ENCODE measurements at regions not wholly inside any gene's neighbourhood (a gene's known extent, or its start where the extent isn't known, plus 50 kb on each side); places are given as distances from the start of the nearest gene placed in this dataset.
"Not testable (repeated sequence)": the region's sequence is repeated elsewhere in the genome, so short reads cannot be mapped to it uniquely, and the experiment has no call there.

GRCh38 chr14:66015071-66015780 is 470.9 kb upstream of the CCDC196 start:
- DNase-seq (ENCODE audit: low spot score) = no peak

GRCh38 chr14:66017927-66018326 is 468.2 kb upstream of the CCDC196 start:
- DNase-seq (ENCODE audit: low spot score) = no peak

- no peak for DNase-seq (ENCODE audit: low spot score)
These were observed 463.6 kb upstream of the CCDC196 start for GRCh38 chr14:66022526-66022925.

DNA sequence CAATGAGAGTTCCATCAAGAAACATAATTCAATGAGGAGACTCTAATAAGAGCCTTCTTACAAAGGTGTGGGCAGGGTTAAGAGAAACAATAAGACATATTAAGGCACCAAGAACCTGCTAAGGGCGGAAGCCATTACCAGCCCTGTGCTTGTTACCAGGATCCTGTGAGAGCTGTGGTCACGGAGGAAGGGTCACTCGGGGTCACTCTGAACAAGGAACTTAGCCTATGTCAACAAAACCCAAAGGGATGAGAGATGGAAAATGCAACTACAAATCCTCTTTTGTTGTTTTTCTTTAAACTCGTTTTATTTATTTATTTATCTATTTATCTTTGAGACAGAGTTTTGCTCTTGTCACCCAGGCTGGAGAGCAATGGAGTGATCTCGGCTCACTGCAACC is 460.4 kb upstream of the CCDC196 start:
- DNase-seq (ENCODE audit: low spot score) = no peak

GRCh38 chr14:66031981-66032380 is 454.2 kb upstream of the CCDC196 start:
- DNase-seq (ENCODE audit: low spot score) = not testable (repeated sequence)

- no peak for DNase-seq (ENCODE audit: low spot score)
These were observed 453.4 kb upstream of the CCDC196 start for GRCh38 chr14:66032800-66033199.

DNA sequence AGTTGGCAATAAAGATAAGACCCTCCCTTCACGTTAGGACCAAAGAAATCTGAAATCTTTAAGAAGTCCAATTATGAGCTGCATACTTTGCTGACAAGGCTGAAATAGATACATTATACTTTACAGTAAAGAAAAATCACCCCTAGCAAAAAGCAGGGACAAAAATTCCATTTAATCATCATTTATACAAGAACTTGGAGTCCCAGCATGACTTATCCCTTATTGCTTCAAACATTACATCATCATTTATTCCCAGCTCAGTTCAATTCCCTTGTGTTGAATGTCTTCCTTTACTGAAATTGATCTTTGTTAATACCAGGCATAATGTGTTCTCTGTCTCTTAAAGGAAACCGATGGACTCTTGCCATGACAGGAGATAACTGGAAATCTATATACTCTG is 449.6 kb upstream of the CCDC196 start:
- DNase-seq (ENCODE audit: low spot score) = no peak

- peak; percentile 45 for DNase-seq (ENCODE audit: low spot score)
These were observed 448.8 kb upstream of the CCDC196 start for GRCh38 chr14:66037361-66037760.

DNA sequence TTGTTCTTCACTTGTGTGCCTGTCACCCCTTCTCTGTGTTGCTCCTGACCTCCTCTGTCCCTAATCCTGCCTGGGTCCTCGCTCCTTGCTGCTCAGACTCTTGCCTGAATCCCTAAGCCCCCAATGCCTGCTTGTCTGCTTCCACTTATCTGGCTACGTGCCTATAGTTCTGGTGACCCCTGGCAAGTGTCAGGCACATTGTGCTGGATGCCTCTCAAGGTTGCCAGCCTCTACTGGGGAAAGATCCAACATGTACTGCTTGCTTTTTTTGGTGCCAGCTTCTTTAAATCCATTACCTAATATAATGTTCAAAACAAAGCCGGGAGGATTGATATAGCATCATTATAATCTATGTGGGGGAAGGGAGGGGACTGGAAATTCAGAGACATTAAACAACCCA is 448.0 kb upstream of the CCDC196 start:
- no peak for DNase-seq (ENCODE audit: low spot score)

GRCh38 chr14:66038618-66039017 is 447.6 kb upstream of the CCDC196 start:
- peak; percentile 85 for DNase-seq (ENCODE audit: low spot score)

DNA sequence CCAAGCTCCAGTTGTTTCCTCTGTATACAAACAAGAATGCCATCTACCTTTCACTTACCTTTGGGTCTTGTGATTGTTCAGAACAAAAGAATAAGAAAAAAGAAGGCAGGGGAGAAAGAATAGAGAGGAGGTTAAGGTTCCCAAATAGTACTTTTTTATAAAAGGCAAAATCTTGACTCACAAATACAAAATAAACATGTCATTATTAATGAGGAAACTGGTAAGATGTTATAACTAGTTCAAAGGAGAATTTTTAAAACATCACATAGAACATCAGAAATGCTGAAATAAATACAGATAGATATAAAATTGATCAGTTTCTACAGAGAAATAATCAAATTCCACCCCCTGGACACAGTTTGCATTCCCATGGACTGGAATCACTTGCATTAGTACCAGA is 446.7 kb upstream of the CCDC196 start:
- DNase-seq (ENCODE audit: low spot score) = no peak

GRCh38 chr14:66041582-66041981 is 444.6 kb upstream of the CCDC196 start:
- no peak for DNase-seq (ENCODE audit: low spot score)

DNA sequence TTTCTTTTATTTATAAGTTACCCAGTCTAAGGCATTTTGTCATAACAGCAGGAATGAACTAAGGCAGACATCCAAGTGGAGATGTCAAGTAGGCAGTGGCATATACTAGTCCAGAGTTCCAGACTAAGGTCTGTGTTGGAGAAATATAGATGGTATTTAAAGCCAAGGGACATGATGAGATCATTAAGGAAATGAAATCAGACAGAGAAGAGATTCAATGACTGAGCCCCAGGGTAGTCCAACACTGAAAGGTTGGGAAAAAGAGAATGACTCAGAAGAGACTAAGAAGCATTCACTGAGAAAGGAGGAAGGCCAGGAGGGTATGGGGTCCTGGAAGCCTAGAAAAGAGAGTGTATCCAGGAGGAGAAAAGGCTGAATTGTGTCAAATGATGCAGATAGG is 442.2 kb upstream of the CCDC196 start:
- no peak for DNase-seq (ENCODE audit: low spot score)

DNA sequence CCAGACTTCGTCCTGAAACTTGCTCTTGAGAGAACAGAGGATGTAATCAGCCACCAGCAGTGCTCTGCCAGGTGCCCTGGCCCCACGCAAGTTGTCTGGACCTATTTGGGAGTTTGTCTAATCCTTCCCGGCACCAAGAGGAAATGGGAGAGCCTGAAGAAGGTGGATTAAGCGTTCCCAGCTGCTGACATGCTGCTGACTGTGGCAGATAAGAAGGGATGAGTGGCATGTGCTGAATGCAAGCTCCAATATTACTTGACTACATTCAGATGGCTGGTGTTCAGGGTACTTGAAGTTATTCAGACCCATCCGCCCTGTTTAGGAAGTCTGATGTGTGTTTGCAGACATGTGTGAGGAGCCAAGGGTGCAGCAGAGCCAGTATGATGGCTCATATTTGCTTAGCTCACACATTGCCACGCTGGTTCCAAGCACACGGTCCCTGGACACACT is 440.6 kb upstream of the CCDC196 start:
- no peak for DNase-seq (ENCODE audit: low spot score)

- no peak for DNase-seq (ENCODE audit: low spot score)
These were observed 440.1 kb upstream of the CCDC196 start for GRCh38 chr14:66046035-66046434.

DNA sequence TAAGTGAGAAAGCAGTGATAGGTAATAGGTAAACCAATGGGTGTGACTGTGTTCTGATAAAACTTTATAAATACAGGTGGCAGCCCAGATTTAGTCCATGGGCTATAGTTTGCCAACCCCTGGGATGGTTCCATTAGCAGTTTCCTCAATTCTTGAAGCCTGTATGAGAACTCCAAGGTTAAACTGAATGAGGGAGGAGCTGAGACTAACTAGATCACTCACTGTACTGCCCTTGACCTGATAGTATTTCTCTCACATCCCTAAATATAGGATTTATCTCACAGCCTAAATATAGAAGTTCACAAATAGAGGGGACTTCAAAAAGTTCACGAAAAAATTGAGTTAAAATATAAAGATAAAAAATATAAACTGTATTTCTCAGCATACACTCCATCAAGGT is 439.6 kb upstream of the CCDC196 start:
- no peak for DNase-seq (ENCODE audit: low spot score)

DNA sequence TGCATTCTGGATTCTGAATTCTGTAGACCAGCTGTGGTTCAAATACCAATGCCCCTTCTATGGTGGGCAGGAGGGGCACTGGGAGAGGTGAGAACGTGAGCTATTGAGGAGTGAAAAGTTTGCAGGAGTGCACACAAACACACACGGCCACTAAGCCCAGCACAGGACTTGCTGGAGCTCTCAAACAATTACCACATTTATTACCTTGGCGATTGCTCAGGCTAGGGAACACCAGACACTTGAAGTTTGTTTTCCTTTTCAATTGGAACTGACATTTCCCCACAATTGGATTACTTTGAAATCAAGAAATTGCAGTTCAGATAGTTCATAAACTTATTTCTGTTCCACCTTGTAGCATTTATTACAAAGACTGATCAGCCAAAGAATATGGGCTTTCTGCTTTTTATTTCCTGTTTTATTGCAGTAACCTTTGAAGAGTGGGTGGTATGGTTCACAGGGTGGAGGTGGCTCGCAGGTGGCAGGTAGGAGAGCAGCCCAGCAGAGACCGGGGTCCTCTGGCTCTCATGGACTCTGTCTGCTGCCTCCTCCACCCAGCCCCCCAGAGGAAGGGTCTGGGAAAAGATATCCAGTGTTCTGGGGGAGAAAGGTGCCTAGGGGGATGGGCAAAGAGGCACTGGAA is 429.8 kb upstream of the CCDC196 start:
- DNase-seq (ENCODE audit: low spot score) = no peak

GRCh38 chr14:66056926-66057552 is 429.1 kb upstream of the CCDC196 start:
- no peak for DNase-seq (ENCODE audit: low spot score)

GRCh38 chr14:66065188-66065587 is 421.0 kb upstream of the CCDC196 start:
- no peak for DNase-seq (ENCODE audit: low spot score)

DNA sequence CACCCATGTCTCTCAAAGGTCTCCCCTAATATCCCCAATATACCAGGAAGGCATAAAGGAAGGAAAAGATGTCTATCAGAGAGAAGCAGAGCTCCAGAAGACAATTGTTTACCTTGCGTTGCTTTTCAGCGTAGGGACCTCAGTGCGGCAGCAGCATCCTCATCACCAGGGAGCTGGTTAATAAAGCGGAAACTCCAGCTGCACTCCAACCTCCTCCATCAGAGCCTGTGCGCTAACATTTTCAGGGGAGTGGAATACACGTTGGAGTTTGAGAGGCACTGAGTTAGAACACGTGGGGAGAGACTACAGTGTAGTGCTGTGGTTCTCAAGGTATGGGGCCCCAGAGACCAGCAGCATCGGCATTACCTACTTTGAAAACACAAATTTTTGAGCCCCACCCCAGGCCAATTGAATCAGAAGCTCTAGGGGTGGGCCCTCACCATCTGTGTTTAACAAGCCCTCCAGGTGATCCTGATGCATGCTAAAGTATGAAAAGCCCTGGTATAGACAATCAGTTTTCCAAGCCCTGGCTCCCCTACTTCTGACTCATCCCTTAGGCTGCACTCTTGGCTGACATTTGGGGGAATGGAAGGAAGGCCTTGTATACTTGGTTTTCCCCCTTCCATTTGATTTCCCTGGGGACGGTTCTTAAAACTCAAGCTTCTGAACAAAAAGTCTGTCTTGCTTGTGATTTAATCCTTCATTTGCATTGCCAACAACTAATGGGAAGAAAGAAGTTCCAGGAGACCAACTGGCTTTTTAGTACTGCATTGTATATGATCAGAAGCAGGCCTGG is 419.0 kb upstream of the CCDC196 start:
- DNase-seq (ENCODE audit: low spot score) = no peak

- no peak for DNase-seq (ENCODE audit: low spot score)
These were observed 417.1 kb upstream of the CCDC196 start for GRCh38 chr14:66069036-66069435.

GRCh38 chr14:66069830-66070541 is 416.2 kb upstream of the CCDC196 start:
- no peak for DNase-seq (ENCODE audit: low spot score)
